ENCODE measurements at regions not wholly inside any gene's neighbourhood (a gene's known extent, or its start where the extent isn't known, plus 50 kb on each side); places are given as distances from the start of the nearest gene placed in this dataset.
"Not testable (repeated sequence)": the region's sequence is repeated elsewhere in the genome, so short reads cannot be mapped to it uniquely, and the experiment has no call there.

DNA sequence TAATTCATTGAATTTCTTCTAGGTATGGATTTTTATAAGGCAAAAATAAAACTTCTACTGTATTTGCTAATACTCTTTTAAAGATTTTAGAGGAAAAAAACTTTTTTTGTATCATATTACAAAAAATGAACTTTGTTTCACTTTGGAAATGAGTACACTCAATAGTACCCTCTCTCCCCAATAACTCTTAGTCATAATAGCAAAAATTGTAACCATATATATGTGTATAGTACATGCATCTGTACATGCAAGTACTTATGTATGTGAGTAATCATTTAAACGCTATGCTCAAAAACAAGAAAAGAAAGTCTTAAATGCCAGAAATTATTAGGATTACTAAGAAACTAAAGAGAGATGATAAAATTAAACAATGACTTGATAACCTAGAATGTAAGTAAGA is 95.9 kb upstream of the HGF start:
- no peaks in the 10 kb centered on the region for H3K9me3 Mint-ChIP-seq
- Histone ChIP-seq H3K27me3 (no peaks in the 10 kb centered on the region), H4K20me1 (ENCODE audit: low read depth) (no peaks in the 10 kb centered on the region), H3K79me2 (ENCODE audit: low read depth) (no peaks in the 10 kb centered on the region), H2AFZ (replicated peaks) (no peak overlapping the region), H3F3A (ENCODE audit: low read depth) (no peaks in the 10 kb centered on the region), H3K4me2 (no peak overlapping the region), H3K9me3 (ENCODE audit: low read depth) (no peaks in the 10 kb centered on the region), H3K9ac (no peak overlapping the region), H3K4me3 (no peak overlapping the region), H3K36me3 (no peaks in the 10 kb centered on the region), H3K4me1 (no peaks in the 10 kb centered on the region), H3K27ac (no peak overlapping the region)
- no peak overlapping the region for H3K27ac Mint-ChIP-seq
- H3K4me1 Mint-ChIP-seq = no peaks in the 10 kb centered on the region
- H3K27me3 Mint-ChIP-seq (ENCODE audit: insufficient read depth, low read depth) = no peaks in the 10 kb centered on the region
- H3K36me3 Mint-ChIP-seq = no peaks in the 10 kb centered on the region
- no peak for DNase-seq (ENCODE audit: low spot score)
- H3K4me3 Mint-ChIP-seq = no peak overlapping the region
- TF ChIP-seq EZH2phosphoT487 (IDR thresholded peaks at IDR 0.05) (no peak), EZH2 (IDR thresholded peaks at IDR 0.05) (no peak)
- TF ChIP-seq, protein P1, sequence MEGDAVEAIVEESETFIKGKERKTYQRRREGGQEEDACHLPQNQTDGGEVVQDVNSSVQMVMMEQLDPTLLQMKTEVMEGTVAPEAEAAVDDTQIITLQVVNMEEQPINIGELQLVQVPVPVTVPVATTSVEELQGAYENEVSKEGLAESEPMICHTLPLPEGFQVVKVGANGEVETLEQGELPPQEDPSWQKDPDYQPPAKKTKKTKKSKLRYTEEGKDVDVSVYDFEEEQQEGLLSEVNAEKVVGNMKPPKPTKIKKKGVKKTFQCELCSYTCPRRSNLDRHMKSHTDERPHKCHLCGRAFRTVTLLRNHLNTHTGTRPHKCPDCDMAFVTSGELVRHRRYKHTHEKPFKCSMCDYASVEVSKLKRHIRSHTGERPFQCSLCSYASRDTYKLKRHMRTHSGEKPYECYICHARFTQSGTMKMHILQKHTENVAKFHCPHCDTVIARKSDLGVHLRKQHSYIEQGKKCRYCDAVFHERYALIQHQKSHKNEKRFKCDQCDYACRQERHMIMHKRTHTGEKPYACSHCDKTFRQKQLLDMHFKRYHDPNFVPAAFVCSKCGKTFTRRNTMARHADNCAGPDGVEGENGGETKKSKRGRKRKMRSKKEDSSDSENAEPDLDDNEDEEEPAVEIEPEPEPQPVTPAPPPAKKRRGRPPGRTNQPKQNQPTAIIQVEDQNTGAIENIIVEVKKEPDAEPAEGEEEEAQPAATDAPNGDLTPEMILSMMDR (IDR thresholded peaks at IDR 0.05) = no peak

GRCh38 chr7:81859433-81859832 is 89.6 kb upstream of the HGF start:
- no peaks in the 10 kb centered on the region for H3K36me3 ChIP-seq
- Mint-ChIP-seq H3K4me3 (no peak overlapping the region), H3K4me1 (no peaks in the 10 kb centered on the region), H3K27ac (no peak overlapping the region), H3K27me3 (ENCODE audit: insufficient read depth, low read depth) (peaks cover 2% of the 10 kb centered on the region), H3K9me3 (no peaks in the 10 kb centered on the region), H3K36me3 (no peaks in the 10 kb centered on the region)
- no peak overlapping the region for H3K4me2 ChIP-seq
- H3F3A ChIP-seq (ENCODE audit: low read depth) = no peaks in the 10 kb centered on the region
- H4K20me1 ChIP-seq (ENCODE audit: low read depth) = no peaks in the 10 kb centered on the region
- no peak overlapping the region for H2AFZ ChIP-seq (replicated peaks)
- no peak overlapping the region for H3K4me3 ChIP-seq
- no peak overlapping the region for H3K27ac ChIP-seq
- no peak overlapping the region for H3K9ac ChIP-seq
- no peaks in the 10 kb centered on the region for H3K27me3 ChIP-seq
- TF ChIP-seq EZH2phosphoT487 (IDR thresholded peaks at IDR 0.05) (no peak), EZH2 (IDR thresholded peaks at IDR 0.05) (no peak)
- TF ChIP-seq, protein P1 (IDR thresholded peaks at IDR 0.05) = no peak
- no peaks in the 10 kb centered on the region for H3K79me2 ChIP-seq (ENCODE audit: low read depth)
- no peak for DNase-seq (ENCODE audit: low spot score)
- H3K9me3 ChIP-seq (ENCODE audit: low read depth) = no peaks in the 10 kb centered on the region
- no peaks in the 10 kb centered on the region for H3K4me1 ChIP-seq

DNA sequence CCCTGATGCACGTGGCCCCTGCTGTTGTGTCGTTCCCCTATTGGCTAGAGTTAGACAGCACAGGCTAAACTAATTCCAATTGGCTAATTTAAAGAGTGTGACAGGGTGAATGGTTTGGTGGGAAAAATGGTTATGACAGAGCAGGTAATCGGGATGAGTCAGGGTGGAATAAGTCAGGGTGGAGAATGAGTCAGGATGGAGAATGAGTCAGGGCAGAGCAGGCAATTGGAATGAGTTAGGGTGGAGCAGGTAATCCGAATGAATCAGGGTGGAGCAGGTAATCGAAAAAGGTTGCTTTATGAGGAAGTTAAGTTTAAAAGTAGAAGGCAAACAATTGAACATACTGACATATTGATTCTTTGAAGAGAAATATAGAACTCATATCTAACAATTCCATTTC is 89.0 kb upstream of the HGF start:
- not testable (repeated sequence) for H3K36me3 Mint-ChIP-seq; H3K27me3 Mint-ChIP-seq (ENCODE audit: insufficient read depth, low read depth); DNase-seq (ENCODE audit: low spot score); H3K27ac Mint-ChIP-seq; H3K4me1 Mint-ChIP-seq; H3K79me2 ChIP-seq (ENCODE audit: low read depth); H3K4me3 ChIP-seq; H4K20me1 ChIP-seq (ENCODE audit: low read depth); H3K4me2 ChIP-seq; H3K9me3 ChIP-seq (ENCODE audit: low read depth); H3K27ac ChIP-seq; H3K9me3 Mint-ChIP-seq; H3K27me3 ChIP-seq; H3K4me1 ChIP-seq; H2AFZ ChIP-seq (replicated peaks); H3K4me3 Mint-ChIP-seq; H3K36me3 ChIP-seq; H3K9ac ChIP-seq; H3F3A ChIP-seq (ENCODE audit: low read depth)

- Histone ChIP-seq H3K9ac (no peak overlapping the region), H3K4me1 (no peaks in the 10 kb centered on the region), H2AFZ (replicated peaks) (no peak overlapping the region), H3K36me3 (no peaks in the 10 kb centered on the region), H3K4me2 (no peak overlapping the region), H4K20me1 (ENCODE audit: low read depth) (no peaks in the 10 kb centered on the region), H3K27me3 (no peaks in the 10 kb centered on the region), H3K27ac (no peak overlapping the region), H3F3A (ENCODE audit: low read depth) (no peaks in the 10 kb centered on the region), H3K9me3 (ENCODE audit: low read depth) (no peaks in the 10 kb centered on the region), H3K4me3 (no peak overlapping the region), H3K79me2 (ENCODE audit: low read depth) (no peaks in the 10 kb centered on the region)
- no peak for TF ChIP-seq EZH2phosphoT487 (IDR thresholded peaks at IDR 0.05)
- TF ChIP-seq, protein P1 (IDR thresholded peaks at IDR 0.05) = no peak
- TF ChIP-seq EZH2 (IDR thresholded peaks at IDR 0.05) = no peak
- no peaks in the 10 kb centered on the region for H3K36me3 Mint-ChIP-seq
- H3K9me3 Mint-ChIP-seq = no peaks in the 10 kb centered on the region
- H3K27ac Mint-ChIP-seq = no peak overlapping the region
- peaks cover 2% of the 10 kb centered on the region for H3K27me3 Mint-ChIP-seq (ENCODE audit: insufficient read depth, low read depth)
- no peak for DNase-seq (ENCODE audit: low spot score)
- H3K4me3 Mint-ChIP-seq = no peak overlapping the region
- no peaks in the 10 kb centered on the region for H3K4me1 Mint-ChIP-seq
Observed at GRCh38 chr7:81857385-81857784, 87.5 kb upstream of the HGF start.

All from neural progenitor cell (in vitro differentiated cells).